HG03442 (cell line): ENCODE measurements at regions not wholly inside any gene's neighbourhood (a gene's known extent, or its start where the extent isn't known, plus 50 kb on each side); places are given as distances from the start of the nearest gene placed in this dataset.

Experiments used
- ATAC-seq: cut with Tn5 transposase; IDR thresholded peaks from one replicate; pipeline ENCODE4 v1.9.1; 2021; ENCODE audit warnings: mild to moderate bottlenecking, moderate library complexity; ENCODE audit not compliant: unreplicated experiment

GRCh38 chr15:70431854-70432253 is 331.5 kb downstream of the UACA start:
- ATAC-seq: no peak

DNA sequence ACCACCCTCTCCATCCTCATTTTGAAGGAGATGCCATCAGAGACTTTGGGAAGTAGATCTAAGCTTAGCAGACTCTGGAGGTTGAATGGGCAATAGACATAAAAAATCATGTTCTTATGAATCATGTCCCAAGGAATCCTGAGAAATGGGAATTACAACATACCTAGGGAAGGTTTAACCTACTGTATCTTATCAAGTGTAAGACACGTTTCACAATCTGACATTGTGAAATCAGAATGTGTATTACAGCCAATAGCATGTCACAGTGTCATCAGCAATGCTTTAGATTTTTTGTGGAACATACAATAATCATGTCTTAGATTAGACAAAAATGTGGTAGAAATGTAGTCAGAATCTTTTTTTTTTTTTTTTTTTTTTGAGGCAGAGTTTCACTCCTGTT is 332.4 kb upstream of the TLE3 start:
- ATAC-seq: no peak

GRCh38 chr15:70429056-70429722 is 331.5 kb upstream of the TLE3 start:
- no peak for ATAC-seq

GRCh38 chr15:70428211-70428822 is 330.6 kb upstream of the TLE3 start:
- no peak for ATAC-seq

GRCh38 chr15:70427167-70428120 is 329.7 kb upstream of the TLE3 start:
- ATAC-seq: no peak

- ATAC-seq: no peak
Observed at GRCh38 chr15:70426096-70426821, 328.5 kb upstream of the TLE3 start.

GRCh38 chr15:70424937-70425411 is 327.3 kb upstream of the TLE3 start:
- no peak for ATAC-seq

- ATAC-seq: no peak
Observed at GRCh38 chr15:70423267-70423666, 325.6 kb upstream of the TLE3 start.

DNA sequence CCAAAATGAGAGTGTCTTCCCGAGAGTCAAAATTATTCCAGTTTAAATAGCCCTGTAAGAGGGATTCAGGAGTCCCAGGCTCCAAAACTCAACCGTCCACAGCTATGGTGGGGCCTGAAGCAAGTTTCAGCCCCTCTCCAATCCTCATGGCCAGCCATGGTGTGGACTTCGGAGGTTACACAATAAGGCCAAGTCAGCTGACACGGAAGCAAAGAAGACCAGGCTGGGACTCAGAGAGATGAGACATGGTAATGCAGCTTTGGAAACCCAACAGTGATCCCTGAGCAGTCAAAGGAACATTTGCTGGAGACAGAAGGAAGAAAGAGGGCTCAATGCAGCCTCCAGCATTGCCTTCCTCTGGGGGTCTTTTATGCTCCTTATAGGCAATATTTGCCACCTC is 324.6 kb upstream of the TLE3 start:
- ATAC-seq: no peak

DNA sequence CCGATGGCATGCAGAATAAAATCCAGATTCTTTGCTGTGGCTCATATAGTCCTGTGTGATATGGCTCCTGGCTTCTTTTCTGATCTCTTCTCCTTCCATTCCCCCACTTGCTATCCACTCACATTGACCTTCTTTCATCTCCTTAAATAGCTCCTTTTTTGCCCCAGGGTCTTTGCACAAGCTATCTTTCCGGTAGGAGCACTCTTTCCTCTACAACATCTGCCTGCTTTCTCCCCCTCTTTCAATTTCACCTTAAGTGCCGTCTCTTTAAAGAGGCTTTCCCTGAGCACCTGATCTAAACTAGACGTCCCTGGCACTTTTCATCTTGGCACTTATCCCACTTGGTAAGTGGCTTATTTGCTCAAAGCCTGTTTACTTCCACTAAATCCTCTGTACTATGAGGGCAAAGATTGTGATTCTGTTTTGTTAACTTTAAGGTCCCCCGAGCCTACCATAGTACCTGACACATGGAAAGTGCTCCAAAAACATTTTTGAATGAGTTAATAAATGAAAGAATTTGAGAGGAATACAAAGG is 323.3 kb upstream of the TLE3 start:
- ATAC-seq: no peak

DNA sequence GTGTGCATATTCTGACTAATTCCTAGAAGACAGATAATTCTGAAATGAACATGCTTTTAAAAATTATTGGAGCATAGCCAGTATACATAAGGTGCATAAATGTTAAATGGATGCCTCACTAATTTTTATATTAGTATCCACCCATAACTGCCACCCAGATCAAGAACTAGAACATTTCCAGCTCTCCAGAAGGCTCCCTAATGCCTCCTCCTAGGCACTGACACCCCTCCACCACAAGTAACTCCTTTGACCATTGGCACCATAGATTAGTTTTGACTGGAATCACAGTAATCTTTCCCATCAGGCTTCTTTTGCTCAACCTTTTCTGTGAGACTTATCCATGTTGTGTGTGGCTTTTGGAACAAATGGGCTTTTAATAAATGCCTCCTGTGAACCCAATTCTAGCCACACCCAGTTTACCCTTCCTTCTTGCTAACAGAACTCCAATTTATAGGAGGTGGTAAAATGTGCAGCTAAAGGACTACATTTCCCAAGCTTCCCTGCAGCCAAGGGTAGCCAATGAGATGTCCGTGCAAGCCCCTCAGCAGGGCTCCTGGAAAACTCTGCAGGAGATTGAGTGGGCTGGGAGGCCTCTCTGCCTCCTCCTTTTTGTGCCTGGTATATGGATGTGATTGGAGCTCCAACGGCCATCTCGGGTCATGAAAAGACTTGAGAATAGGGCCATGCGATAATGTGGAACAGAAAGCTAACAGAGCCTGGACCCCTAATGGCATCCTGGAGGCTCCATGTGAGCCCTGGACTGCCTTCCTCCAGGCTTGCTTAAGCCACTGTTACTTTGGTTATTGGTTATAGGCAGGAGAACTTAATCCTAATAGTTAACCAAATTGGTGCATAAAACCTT is 322.6 kb upstream of the TLE3 start:
- ATAC-seq: no peak

GRCh38 chr15:70418943-70419342 is 321.2 kb upstream of the TLE3 start:
- ATAC-seq: no peak

DNA sequence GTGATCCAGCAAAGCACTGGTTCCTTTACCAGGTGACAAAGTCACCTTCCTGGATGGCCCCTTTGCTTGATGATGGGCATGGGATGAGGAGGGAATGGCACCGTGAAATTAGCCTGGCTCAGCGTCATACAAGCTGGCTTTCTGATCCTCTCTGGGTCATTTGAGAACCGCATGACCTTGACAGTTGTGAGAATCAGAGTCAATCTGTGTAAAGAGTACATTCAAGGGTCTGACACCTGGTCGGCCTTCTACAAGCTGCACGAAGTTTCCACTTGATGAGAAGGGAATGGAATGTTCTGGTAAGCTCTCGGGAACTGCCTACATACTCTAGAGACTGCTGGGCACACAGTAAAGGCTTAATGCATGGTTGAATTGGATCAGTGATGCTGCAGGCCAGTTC is 319.8 kb upstream of the TLE3 start:
- no peak for ATAC-seq

GRCh38 chr15:70416829-70417228 is 319.1 kb upstream of the TLE3 start:
- no peak for ATAC-seq

DNA sequence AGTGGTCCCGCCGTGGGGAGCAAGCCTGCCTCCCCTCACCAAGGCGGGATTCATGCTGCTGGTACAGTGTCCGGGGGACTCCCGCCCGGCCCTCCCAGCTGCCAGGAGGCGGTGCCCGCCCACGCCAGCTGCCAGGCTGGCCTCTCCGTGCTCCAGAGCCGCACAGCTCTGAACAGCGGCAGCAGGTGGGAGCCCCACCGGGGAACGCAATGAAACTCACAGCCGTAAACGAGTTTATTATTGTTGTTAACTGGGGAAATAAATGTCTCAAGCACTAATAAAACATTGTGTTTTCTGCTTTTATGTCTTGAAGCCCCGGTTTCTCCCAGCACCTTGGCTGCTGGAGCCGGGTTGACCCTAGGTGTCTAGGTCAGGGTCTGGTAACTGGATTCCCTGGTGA is 317.7 kb upstream of the TLE3 start:
- ATAC-seq: no peak

- ATAC-seq: no peak
Observed at GRCh38 chr15:70414626-70415025, 316.9 kb upstream of the TLE3 start.

DNA sequence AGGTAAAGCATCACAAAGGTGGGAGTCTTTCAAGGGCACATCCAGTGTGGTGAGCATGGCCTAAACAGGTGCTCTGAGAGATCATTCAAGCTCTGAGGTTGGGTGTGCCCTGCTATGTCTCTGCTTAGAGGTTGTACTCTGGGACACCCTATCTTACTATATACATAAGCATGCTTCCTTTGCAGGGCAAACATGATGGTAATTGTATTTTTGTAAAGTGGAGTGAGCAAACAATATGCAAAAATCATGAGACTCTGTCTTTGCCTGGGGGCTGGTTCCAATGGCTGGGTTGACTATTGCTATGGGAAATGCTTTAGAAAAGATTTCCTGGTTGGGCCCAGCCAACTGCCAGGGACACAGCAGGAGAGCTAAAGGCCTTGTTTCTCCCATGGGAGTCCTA is 315.1 kb upstream of the TLE3 start:
- no peak for ATAC-seq

DNA sequence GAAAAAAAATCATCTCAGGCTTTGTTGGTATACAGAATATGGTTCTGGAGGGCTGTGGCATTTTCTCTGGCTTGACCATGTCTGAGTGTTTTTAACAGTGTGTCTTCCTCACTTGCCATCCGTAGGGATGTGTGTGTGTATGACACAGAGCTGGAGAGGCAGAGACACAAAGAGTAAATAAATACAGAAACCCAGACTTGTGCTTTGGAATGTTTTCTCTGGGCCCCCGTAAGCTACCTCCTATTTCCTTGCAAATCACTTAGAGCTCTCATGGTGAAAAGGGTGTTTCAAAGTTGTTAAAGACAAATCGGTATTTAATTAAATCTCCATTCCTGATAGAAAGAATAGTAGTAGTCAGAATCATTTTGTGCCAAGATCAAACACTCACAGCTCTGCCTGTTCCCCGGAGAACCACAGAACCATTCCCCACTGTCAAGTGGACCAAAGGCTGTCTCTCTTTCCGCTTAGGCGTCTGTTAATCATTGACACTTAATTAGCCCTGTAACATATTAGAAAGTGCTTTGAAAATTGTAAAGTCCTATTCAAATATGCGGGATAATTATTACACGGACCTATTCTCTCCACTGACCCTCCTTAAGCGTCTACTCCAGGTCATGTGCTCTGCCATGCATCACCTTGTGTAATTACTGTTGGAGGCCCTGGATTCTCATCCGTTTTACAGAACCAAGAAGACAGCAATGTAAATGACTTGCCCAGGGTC is 313.6 kb upstream of the TLE3 start:
- no peak for ATAC-seq

DNA sequence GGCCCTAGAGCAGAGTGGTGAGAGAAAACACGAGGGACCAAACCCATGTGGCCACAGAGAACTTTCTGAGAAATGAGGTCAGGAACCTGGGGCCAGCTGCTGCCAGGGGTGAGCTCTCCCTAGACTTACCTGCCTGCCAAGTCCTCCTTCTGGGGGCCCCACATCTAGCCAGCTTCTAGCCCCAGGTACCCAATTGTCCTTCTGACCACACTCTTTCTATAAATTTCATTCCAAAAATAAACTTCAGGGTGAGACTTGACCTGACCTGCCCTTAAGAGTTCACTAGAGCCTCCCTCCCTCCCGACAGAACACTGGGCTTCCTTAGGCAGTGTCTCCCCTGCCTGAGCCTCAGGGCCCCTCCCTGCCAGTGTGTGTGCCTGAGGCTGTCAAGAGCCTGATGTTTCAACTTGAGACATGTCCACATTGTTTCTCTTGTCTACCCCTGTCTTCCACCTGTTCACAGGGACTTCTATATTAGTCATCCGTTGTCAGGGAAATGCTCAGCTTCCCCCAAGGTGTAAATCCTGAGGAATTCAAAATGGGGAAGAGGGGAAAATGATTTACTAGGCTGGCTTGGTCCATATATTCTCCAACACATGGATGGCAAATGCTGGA is 312.8 kb upstream of the TLE3 start:
- no peak for ATAC-seq
